ENCODE measurements at regions not wholly inside any gene's neighbourhood (a gene's known extent, or its start where the extent isn't known, plus 50 kb on each side); places are given as distances from the start of the nearest gene placed in this dataset.

DNA sequence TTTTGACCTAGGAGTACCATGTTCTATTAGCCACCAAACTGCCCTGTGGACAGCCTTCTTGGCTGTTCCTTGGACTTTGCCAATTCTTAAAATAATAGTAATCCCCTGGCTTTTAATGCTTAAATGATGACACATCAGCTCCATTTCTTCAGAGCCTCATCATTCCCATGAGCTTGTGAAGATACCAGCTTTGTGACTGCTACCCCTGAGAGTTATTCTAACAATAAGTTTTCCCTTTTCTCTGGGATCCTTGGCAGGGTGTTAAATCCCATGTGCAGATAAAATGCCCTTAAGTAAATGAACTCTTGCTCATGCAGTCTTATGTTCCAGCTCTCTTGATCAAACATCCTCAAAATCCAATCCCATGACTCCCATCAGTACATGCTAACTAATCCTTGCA is 415.3 kb downstream of the CETN3 start:
- Histone ChIP-seq H3K9me3 (no peaks in the 10 kb centered on the region), H3K4me1 (no peaks in the 10 kb centered on the region), H3K4me3 (no peak overlapping the region), H3K27ac (no peak overlapping the region), H3K27me3 (no peaks in the 10 kb centered on the region), H3K36me3 (no peaks in the 10 kb centered on the region)
- ATAC-seq (no peak), DNase-seq (no peak)
- intact Hi-C loops (cut with DNase I), result no loop called here
- TF ChIP-seq CTCF (IDR thresholded peaks at IDR 0.05), result no peak

GRCh38 chr5:89992201-89992600 is 417.4 kb downstream of the CETN3 start:
- DNase-seq, result no peak
- Histone ChIP-seq H3K4me1 (no peaks in the 10 kb centered on the region), H3K4me3 (no peak overlapping the region), H3K27ac (no peak overlapping the region), H3K27me3 (no peaks in the 10 kb centered on the region), H3K36me3 (no peaks in the 10 kb centered on the region), H3K9me3 (no peaks in the 10 kb centered on the region)
- no peak for ATAC-seq
- intact Hi-C loops (cut with DNase I), result no loop called here
- no peak for TF ChIP-seq CTCF (IDR thresholded peaks at IDR 0.05)

- H3K36me3 ChIP-seq, result no peaks in the 10 kb centered on the region
- no peak overlapping the region for H3K27ac ChIP-seq
- intact Hi-C loops (cut with DNase I), result no loop called here
- ATAC-seq (no peak), DNase-seq (no peak)
- H3K9me3 ChIP-seq, result no peaks in the 10 kb centered on the region
- no peak for TF ChIP-seq CTCF (IDR thresholded peaks at IDR 0.05)
- H3K4me3 ChIP-seq, result no peak overlapping the region
- H3K27me3 ChIP-seq, result no peaks in the 10 kb centered on the region
- no peaks in the 10 kb centered on the region for H3K4me1 ChIP-seq
Observed at GRCh38 chr5:89991592-89991991, 418.0 kb downstream of the CETN3 start.

DNA sequence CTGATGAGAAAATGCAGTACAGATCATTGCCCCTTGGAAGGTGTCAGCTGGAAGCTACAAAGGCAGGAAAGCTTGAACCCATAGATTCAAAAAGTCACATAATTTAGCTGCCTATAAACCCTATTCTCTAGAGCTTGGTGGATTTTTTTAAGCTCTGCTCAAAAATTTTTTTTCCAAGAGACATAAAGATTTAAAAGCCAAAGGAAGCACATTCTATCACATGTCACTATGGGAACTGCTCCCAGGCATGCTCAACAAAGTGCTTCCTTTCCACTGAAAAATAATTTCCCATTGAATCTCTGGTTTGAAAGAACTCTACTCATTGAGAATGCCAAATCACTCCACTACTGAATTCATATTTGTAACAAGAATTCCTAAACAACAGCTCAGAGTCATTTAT is 419.8 kb downstream of the CETN3 start:
- Histone ChIP-seq H3K27ac (no peak overlapping the region), H3K4me1 (no peaks in the 10 kb centered on the region), H3K27me3 (no peaks in the 10 kb centered on the region), H3K36me3 (no peaks in the 10 kb centered on the region), H3K9me3 (no peaks in the 10 kb centered on the region), H3K4me3 (no peak overlapping the region)
- TF ChIP-seq CTCF (IDR thresholded peaks at IDR 0.05), result no peak
- DNase-seq, result no peak
- ATAC-seq, result no peak
- intact Hi-C loops (cut with DNase I), result no loop called here

DNA sequence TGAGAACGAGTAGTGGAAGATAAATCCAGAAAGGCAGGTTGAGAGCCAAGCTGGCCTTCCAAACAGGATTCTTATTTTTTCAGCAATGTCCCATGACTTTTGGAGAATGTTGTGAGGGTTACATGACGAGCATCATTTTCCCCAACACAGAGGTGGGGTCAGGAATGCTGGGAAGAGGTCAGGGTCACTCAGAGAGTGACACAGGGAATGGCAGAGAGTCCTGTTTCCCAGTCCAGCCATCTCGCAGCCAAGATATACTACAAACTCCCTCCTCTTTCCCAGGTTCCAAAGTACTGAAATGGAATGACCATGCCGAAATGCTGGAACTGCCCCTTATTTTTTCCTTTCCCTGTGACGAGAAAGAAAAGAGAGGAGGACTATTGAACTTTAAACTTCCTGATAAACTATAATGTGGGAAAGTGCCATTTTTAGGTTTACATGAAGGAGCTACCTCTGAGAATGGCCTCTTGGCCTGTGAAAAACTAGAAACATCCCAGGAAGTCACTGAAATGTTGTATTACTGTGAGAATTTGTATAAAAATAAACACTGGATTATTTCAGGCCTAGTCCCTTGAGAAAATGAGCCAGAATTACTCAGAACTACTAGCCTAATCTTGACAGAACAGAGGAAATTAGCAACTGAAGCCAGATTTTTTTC is 420.4 kb downstream of the CETN3 start:
- no peak for TF ChIP-seq CTCF (IDR thresholded peaks at IDR 0.05)
- no peaks in the 10 kb centered on the region for H3K27me3 ChIP-seq
- no peaks in the 10 kb centered on the region for H3K9me3 ChIP-seq
- no peak for ATAC-seq
- H3K4me1 ChIP-seq, result no peaks in the 10 kb centered on the region
- DNase-seq, result no peak
- H3K4me3 ChIP-seq, result no peak overlapping the region
- H3K27ac ChIP-seq, result no peak overlapping the region
- H3K36me3 ChIP-seq, result no peaks in the 10 kb centered on the region
- intact Hi-C loops (cut with DNase I), result no loop called here
